NCI-H1436 treated with DMSO at 0.1 percent for 48 hours (cell line): ENCODE measurements at regions not wholly inside any gene's neighbourhood (a gene's known extent, or its start where the extent isn't known, plus 50 kb on each side); places are given as distances from the start of the nearest gene placed in this dataset.
A peak's percentile ranks its signal among the peaks of the same experiment; 100 is the strongest.

Experiments
- DNase-seq: peaks from one replicate; lab custom pipeline; 2025; lab: John Stamatoyannopoulos, UW

DNA sequence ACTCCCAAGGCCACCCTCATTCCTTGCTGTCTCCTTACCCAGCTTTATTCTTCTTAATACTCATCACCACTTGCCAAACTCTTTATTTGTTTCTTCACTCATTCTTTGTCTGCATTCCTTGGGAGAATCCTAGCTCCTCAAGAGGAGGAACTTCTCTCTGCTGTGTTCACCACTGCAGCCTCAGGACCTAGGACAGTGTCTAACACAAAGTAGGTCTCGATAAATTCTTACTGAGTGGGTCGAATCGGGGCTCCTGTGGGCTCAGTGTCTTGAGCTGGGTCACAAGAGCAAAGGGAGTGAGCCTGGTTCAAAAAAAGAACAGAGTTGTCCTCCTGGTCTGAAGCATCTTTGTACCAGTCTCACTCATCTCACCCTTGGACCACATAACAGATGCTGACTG is 224.1 kb upstream of the TMEM132C start:
- DNase-seq = no peak

DNA sequence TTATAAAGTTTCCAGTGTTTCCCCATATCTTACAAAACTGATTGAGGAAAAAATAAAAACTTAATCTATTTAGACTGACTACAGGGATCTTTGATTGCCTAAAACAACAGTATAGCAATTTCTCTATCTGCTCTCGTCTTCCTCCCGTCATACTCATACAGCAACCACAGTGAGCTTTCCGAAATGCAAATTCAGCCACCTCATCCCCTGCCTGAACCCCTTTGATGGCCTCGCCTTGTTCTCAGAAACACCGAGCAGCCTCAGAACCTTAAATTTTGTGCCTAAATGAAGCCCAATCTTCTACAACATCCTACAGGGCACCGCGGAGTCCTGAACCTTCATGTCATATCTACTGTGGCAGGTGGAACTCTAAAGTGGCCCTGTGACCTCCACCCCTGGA is 223.7 kb upstream of the TMEM132C start:
- no peak for DNase-seq

DNA sequence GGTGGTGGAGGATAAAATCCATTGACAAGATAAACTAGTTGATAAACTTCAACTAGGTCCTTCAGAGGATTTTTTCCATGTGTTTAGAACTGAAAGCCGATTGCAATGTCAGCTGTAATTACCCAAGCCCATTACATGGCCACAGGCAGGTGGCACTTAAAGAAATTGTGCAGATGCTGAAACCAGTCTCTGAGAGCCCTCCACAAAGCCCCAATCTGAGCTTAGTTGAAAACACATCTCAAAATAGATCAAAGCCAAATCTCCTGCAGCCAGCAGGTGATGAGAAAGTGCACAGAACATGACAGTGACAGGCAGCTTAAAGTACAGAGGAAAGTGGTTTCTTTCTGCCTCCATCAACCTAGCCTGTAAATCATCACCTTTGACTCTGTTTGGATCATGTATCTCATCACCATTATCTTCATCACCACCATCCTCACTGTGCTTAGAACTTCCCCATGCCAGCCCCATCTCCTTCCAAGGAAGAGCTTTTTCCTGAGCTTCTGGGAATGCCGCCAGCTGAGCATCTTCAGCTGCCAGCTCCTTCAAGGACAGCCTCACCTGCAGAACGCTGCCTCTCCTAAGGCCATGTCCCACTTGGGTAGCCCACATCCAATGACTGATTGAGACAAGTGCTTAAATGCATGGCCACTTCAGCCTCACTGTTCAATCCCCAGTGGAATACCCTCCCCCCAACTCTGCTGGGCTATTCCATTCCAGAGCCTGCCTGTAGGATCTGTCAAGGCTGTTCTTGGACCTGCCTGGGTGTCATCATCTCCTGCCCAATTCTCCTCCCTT is 219.5 kb upstream of the TMEM132C start:
- no peak for DNase-seq

DNA sequence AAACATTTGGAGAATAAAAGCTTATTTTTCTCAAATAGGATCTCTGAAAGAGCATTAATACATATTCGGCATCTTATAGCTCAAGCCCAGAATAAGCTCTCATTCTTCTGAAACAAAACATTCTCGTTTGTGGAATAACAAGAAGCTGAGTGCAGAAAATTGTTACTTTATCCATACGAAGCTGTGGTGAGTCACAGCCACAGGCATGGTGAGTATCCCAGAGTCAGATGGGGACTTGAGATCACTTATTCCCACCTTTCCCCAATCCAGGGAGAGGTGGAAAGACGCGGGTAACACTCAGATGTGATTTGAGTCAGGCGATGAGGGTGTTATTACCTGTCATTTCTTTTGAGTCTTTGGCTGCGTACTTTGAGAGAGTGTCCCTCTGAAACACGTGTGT is 214.6 kb upstream of the TMEM132C start:
- DNase-seq = no peak

DNA sequence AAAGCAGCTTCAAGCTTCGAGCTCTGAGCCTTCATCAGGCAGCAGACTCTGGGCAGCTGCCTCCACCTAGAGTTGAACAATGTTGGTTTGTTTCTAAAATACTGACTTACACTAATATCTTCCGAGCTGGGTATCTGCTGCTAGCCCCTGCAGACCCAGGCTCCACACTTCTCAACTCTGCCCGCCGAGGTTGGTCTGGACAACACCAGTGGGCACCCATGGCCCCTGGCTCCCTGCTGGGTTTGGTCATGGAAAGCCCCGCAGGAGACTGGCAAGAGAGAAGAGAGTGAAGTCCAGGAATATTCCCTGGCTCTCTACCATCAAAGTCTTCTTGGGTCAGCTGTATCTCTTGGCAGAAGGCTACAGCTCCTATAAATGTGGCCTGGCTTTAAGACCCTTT is 214.2 kb upstream of the TMEM132C start:
- no peak for DNase-seq

DNA sequence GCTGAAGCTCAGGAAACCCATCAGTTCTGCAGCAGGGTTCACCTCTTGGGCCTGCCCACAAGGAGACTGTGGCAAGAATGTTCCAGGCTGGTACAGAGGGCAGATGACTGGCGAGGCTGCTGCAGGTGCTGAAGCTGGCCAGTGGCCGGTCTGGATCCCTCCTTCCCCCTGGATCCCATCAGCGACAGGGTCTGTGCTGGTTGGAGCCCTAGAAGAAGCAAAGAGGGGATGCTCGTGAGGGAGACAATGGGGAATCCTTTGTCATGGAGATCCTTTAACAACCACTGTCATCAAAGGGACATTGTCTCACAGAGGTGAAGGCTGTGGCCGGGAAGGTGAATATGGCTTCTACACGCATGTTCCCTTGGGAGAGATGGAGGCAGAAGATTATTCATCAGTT is 211.4 kb upstream of the TMEM132C start:
- DNase-seq = no peak

DNA sequence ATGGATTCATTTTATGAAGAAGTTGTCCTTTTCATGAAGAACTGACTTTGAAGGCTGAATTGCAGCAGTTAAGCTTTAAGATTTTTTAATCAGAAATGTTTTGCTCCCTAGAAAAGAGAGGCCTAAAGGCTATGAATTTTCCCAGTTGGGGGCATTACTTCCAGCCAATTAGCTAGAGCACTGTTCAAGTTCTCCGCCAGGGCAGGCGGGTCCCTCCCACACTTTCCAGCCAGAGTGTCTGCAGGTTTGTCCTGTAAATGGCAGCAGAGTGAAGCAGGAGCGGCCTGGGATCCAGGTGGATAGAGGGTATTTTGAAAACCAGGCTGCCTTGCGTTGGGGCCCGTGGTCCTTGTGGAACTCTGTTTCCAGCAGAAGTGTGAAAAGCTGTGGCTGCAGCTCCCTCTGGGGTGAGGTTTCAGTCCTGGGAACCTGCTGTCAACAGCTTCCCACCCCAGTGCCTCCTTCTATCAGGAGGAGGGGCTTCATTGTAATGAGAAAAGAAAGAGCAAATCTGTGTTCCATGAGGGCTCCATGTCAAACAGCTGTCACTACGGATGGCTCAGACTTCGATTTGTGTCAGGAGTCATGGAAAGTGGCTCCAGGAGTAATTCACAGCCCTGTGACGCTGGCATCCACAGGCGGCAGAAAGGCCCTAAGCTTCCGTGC is 210.7 kb upstream of the TMEM132C start:
- no peak for DNase-seq

DNA sequence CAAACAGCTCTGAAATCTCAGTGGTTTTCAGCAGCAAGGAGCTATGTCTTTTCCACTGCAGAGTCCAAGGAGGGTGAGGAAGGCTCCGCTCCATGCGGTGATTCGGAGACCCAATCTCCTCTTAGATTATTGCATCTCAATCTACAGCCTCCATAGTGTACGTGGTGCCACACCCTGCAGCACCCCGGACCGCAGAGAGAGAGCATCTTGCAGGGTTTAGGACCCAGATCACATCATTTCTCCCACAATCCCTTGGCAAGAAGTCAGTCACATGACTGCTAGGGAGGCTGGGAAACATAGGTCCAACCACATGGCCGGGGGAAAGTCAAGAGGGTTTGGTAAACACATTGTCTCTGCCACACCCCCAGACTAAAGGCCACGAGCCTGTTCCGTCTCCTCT is 209.4 kb upstream of the TMEM132C start:
- no peak for DNase-seq

DNA sequence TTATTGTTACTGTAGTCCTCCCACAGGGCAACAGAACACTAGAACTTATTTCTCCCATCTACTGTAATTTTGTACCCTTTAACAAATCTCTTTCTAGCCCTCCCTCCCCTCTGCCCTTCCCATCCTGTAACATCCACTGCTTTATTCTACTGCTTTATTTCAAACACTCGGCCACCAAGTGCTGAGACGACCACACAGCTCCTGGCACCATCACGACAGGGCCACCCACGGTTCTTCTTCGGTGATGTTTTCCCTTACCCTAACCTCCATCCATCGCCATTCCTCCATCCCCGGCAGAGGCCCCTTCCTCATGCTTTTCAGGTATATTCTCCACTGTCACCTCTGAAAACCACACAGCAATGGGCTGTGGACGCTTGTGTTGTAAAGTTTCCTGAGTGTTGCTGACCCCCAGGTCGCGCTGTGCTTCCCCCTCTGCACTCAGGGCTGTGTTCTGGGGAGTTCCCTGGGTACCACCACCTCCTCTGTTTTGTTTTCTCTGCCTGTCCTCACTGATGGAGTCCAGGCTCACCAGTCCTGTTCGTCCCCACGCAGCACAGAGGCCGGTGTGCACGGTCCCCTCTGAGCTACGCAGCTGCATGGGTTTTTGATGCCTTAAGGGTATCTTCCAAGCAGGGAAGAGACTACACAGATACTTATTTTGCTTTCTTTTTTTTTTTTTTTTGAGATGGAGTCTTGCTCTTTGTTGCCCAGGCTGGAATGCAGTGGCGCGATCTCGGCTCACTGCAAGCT is 207.2 kb upstream of the TMEM132C start:
- DNase-seq = no peak

DNA sequence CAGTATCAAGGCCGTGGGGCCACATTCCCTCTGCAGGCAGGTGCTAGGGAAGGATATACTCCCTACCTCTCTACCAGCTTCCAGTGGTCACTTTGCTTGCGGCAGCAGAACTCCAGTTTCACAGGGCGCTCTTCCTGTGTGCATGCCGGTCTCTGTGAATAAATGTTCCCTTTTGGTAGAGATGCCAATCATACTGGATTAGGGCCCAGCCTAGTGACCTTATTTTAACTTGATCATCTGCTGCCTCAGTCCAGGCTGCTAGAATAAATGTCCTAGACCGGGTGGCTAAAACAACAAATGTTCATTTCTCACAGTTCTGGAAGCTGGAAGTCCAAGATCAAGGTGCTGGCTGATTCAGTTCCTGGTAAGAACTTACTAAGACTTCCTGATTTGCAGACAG is 198.8 kb upstream of the TMEM132C start:
- DNase-seq = no peak

DNA sequence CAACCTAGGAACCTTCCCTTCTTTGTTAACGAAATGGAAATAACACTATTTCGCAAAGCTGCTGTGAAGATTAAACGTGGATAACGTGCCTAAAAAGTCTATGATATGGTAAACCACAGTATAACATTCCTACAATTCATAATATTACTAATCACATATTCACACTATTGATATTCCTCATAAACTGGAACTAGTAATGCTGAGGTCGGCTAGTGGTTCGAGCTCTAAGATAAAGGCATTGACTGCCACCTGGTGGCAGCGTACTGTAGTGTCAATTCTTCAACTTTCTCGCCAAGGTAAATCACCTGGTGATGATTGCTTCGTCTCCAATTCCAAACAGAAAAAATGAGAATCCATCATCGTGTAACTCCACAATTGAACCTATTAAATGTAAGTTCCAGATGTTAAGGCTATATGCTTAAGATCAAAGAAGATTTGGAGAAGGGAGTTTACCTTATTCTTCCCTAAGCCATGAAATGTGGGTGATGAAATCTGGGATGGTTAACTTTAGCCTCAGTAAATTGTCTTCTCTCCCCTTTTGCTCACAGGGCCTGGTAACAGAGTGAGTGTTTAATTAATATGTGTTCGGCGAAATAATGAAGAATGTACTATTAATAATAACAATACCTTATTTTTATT is 197.5 kb upstream of the TMEM132C start:
- peak; percentile 1 for DNase-seq

DNA sequence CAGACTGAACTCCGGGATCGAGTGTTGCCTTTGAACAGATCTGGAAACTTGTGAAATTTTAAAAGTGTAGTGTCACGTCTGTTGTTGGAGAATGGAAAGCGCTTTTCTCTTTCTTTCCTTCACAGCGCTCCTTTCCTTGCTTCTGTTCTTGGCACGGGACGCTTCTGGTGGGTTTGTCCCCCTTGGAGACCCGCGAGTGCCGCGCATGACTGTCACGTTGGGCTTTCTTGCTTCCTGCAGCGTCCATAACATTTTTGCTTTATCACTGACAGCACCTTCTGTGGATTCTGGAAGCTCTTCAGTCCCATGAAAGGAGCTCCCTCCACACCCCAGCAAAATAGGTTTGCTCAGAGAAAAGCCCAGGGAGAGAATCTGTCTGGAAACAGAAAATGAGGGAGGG is 193.0 kb upstream of the TMEM132C start:
- DNase-seq = no peak

DNA sequence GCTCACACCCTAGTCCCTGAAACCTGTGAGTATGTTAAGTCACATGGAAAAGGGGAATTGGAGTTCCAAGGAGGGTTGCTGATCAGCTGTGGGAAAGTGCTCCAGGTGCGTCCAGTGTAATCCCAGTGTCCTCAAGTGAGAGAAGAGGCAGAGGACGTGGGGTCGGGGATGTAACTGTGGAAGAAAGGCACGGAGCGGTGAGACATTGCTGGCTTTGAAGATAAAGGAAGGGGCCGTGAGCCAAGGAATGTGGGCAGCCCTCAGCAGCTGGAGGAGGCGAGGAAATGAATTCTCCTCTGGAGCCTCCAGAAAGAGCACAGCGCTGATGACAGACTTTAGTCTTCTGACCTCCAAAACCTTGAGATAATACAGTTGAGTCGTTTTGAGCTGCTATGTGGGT is 191.6 kb upstream of the TMEM132C start:
- DNase-seq = no peak

DNA sequence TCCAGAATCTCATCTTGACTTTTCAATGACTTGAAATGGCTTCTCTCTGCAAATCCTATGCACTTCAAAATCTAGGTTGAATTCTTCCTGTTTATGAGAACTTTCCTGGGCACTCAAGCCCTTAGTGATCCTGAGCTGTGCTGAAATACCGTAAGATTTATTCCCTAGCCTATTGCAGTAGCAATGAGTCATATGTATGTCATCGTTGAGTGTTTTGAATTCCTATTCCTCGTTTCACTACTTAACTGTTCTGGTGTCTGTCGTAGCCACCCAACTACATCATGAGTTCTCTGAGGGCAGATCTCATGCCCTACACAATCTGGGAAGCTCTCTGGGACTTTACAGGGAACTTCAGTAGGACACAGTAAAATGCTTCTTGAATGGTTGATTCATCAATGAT is 190.8 kb upstream of the TMEM132C start:
- no peak for DNase-seq

DNA sequence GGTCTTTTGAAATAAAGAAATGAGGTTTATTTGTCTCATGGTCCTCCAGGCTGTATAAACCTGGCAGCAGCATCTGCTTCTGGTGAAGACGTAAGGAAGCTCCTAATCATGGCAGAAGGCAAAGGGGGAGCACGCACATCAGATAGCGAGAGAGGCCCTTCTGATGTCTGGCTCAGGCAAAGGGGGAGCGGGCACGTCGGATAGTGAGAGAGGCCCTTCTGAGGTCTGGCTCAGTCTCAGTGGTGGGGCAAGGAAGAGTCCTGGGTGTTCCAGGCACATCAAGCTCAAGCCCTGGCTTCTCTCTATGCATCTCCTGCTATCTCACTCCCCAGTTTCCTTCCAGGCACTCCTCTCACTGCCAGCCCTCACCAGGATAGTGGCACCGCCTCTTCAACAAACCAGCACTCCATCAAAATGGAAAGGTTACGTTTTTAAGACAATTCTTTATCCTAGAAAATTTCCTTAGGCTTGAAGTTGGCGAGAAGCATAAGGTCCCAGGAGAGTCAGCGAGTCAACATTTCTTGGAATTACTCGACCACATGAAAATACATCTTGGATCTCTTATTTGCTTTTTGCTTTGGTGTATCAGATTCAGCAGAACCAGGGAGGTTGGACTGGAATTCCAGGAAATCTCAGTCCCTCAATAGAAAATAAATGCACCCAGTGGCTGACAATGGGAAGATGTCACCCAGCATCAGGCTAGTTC is 189.6 kb upstream of the TMEM132C start:
- no peak for DNase-seq

DNA sequence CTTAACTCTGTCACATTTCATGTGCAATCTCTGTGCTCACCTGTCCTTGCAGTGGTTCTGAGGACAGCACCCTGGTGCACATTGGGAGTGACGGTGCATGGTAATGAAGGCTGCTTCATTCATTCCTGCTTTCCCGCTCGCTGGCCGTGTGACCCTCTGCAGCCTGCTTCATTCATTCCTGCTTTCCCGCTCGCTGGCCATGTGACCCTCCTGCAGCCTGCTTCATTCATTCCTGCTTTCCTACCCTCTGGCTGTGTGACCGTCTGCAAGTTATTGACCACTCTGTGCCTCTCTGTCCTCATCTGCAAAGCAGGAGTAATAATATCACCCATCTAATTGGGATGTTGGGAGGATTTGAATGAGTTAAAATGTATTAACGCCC is 189.1 kb upstream of the TMEM132C start:
- no peak for DNase-seq

DNA sequence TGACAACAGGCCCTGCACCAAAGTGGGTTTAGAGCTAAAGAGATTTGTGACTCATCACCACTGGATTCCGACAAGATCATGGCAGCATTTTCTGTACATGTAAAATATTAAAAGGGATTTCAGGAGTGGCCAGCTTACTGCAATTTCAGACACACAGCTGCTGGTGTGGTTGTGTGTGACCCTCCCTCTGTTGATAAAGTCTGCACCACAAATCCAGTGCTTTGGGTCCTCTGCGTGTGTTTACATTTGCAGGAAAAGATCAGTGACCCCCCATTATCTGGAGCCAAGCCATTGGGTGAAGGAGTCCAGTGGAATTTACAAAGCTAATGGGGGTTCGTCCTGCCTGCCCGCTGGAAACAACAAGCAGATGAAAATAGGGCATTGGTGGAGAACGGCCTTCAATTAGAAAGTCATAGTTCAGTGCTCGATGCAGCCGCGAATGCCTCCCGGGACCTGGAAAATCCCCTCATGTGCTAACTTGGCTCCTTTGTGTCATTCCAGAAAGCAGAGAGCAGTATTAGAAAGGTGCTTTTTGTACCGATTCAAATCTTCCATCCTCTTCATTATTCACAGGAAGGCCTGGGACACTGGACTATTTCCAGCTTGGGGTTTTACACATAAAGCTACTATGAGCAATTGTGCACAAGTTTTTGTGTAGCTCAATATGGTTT is 188.5 kb upstream of the TMEM132C start:
- no peak for DNase-seq

DNA sequence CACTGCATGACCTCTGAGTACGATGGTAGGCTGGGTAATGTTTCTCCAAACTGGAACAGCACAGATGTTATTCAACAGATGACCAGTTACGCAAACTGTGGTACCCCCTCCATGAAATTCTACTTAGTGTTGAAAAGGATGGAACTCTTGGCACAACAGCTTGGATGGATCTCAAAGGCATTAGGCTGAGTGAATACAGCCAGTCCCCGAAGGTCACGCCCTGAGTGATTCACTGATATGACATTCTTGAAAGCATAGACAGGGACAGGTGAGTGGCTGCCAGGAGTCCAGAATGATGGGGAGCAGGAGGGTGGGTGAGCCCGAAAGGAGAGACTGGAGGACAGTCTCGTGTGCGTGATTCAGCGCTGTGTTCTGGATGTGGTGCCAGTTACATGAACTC is 187.5 kb upstream of the TMEM132C start:
- DNase-seq = no peak

DNA sequence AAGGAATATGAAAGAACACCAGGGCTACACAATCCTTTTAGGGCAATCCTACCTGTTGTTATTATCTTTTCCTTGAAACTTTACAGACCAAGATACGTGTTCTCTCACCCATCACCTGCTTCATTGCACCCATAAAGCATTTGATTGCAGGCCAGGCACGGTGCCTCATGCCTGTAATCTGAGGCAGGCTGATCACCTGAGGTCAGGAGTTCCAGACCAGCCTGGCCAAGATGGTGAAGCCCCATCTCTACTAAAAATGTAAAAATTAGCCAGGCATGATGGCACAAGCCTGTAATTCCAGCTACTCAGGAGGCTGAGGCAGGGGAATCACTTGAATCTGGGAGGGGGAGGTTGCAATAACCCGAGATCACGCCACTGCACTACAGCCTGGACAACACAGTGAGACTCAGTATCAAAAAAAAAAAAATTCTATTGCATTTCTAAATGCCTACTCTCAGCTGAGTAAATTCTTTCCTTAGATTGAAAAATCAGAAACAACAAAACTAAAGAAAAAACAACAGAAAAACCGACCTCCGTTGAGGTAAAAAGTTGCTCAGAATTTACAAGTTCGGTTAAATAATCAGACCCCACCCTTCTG is 183.7 kb upstream of the TMEM132C start:
- DNase-seq = no peak

DNA sequence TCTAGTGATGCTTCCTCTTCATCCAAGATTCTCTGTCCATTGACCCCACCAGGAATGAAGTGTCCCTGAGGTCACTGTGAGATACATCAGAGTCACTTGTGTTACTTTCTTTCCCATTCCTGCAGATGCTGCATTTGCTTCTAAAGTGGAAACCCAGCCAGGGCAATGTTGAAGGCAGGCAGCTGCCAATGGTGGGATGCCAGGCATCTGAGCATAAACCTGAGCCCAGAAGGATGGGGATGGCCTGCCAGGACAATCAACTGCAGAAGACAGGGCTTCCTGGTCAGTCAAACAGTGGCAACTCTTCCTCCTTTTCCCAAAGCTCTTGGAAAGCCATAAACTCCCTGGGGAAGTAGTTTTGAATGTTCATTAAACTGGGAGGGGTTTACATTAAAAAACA is 178.0 kb upstream of the TMEM132C start:
- DNase-seq = no peak

DNA sequence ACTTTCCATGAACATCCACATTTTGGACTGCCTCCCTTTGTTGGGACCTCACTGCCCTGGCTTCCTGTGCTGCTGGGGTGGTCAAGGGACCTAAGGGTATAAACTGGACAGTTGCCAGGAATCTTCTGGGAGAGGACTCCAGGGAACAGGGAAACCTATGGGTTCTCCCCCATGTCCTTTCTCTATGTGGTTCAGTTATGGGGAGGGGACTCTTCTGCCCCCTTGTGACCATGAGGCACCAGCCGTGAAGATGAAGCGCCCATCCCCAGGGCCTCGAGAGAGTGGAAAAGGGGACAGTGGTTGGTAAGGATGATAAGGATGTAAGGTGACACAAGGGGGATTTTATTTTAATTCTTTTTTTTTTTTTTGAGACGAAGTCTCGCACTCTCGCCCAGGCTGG is 177.0 kb upstream of the TMEM132C start:
- no peak for DNase-seq
